ENCODE measurements at regions not wholly inside any gene's neighbourhood (a gene's known extent, or its start where the extent isn't known, plus 50 kb on each side); places are given as distances from the start of the nearest gene placed in this dataset.
"Not testable (repeated sequence)": the region's sequence is repeated elsewhere in the genome, so short reads cannot be mapped to it uniquely, and the experiment has no call there.

DNA sequence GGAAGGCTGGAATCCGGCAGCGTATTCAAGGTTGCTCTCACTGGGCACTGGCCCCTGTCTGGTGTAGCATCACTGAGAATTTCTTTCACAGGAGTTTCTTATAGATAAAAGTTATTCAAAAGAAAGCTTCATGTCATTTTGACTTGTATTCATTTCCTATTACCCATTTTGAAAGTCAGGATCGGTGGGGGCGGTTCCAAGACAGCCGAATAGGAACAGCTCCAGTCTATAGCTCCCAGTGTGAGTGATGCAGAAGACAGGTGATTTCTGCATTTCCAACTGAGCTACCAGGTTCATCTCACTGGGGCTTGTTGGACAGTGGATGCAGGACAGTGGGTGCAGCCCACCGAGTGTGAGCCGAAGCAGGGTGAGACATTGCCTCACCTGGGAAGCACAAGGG is 51.5 kb upstream of the CDC42EP3 start:
- DNase-seq (ENCODE audit: low read depth in 2 of 3, low spot score in 1 of 3) = not testable (repeated sequence)

DNA sequence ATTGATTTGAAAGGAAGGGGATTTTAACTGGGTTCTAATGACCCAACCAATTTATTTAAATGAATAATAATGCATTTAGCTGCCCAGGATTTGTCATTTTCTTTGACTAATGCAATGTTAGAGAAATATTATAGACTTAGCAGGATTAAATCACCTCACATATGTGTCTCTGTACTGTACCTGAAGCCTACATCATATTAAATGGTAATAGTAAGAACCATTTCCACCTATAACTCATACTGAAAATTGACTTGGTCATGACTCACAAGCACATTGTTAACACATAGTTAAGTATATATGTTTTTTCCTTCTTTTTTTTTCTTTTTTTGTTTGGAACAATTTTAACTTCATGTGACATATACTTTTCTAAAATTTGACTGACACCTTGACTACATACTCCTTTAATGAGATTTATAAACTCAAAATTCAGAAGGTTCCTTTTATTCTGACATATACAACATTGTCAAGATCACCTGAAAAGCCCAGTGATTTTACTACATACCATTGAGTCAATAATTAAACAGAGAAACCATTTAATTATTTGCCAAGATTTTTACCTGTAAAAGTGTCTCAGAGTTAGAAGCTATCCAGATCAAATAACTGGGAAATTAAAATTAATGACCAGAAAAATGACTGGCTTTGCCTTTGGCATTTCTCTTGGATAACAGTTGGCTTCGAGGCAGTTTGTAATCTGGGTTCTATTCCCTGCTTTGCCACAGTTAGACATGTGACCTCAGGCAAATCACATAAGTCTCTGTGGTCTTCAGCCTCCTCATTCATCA is 58.8 kb upstream of the CDC42EP3 start:
- no peak for DNase-seq (ENCODE audit: low read depth in 2 of 3, low spot score in 1 of 3)

DNA sequence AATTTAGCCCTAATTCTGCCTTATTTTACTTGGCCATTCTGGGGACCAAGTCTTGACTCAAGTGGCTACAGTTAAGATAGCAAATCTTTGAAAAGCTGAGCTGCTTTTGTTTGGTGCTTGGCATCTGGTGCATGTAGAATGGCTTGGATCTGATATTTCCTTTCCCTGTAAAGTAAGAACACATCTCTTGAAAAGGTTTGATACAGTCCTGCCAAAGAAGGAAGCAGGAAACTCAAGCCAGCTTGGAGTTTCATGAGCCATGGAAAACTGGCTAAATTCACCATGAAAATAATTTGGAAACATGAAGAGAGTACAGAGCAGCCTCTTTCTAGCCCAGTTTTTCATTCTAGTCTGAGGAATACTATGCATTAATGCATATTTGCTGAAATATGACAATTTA is 61.0 kb upstream of the CDC42EP3 start:
- DNase-seq (ENCODE audit: low read depth in 2 of 3, low spot score in 1 of 3) = not testable (repeated sequence)

DNA sequence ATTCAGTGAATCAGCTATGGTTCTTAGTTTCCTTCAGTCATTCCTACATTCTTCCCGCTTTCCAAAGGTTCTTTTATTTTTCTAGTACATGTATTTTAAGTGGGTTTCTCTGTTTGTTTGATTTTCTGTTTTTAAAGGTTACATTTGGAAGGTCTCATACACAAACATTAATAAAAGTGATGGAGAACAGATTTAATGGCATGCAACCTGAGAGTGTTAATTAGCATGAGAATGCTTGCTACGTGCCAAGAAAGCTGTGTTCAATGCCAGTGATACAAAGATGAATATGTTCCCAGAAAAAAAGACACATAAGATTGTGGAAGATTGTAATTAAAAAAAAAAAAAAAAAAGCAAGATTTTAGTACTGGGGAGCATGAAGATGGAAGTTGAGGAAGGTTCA is 61.8 kb upstream of the CDC42EP3 start:
- no peak for DNase-seq (ENCODE audit: low read depth in 2 of 3, low spot score in 1 of 3)

DNA sequence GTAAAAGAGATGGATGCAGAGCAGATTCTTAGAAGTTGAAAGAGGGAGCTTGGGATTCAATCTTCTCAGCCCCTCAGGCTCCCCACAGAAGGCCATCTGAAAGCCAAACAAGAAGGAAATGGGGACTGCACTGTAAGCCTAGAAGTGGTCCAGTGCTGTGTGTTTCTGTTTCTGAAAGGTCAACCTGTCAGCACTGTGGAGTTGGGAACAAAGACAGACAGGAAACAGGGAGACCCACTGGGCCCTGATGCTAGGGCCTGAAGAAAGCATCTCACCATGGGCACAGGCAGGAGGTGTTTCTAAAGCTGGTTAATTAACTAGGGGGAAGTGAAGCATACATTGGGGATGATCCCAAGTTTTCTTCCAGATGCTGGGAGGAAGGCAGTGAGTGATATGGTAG is 62.5 kb upstream of the CDC42EP3 start:
- DNase-seq (ENCODE audit: low read depth in 2 of 3, low spot score in 1 of 3) = not testable (repeated sequence)

DNA sequence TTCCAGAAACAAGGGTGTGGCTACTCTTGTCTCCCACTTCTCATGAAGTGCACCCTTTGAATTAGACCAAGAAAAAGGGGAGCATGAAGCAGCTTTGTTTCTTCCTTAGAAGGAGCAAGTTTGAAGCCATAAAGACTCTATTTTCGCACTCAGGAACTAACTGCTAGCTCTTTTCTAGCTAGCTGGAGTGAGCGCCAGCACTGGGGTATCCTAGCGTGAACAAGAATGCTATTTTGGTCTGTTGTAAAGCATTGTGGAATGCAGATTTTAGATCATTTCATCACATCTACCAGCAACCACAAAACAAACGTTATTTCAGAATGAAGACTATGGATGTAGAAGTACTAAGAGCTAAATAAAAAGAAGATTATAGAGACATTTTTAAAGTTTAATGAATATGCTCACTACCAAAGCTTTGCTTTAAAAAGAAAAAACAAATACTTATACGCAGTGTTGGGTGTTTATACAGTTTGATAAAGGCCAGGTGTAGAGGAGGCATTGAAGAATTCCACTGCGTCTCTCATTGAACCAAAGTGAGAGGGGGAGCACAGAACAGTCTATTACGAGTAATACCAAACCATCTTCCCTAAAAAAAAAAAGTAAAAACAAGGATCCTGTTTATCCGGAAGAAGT is 63.6 kb upstream of the CDC42EP3 start:
- not testable (repeated sequence) for DNase-seq (ENCODE audit: low read depth in 2 of 3, low spot score in 1 of 3)

DNA sequence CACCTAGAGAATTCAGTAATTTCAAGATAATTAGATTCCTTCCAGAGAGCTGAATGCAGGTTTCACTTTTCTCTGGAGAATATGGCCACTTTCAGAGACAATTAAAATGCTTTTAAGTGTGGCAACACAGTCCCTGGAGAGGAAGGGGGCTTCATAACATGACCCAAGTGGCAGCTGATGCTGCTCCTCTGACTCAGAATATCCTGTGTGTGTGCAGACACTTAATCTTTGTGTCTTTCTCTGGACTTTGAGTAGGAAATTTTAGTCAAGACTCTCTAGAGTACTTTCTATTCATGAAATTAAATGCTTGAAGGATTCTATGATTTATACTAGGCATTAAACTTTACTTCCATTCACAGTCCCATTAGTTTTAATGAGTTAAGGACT is 64.1 kb upstream of the CDC42EP3 start:
- not testable (repeated sequence) for DNase-seq (ENCODE audit: low read depth in 2 of 3, low spot score in 1 of 3)

DNA sequence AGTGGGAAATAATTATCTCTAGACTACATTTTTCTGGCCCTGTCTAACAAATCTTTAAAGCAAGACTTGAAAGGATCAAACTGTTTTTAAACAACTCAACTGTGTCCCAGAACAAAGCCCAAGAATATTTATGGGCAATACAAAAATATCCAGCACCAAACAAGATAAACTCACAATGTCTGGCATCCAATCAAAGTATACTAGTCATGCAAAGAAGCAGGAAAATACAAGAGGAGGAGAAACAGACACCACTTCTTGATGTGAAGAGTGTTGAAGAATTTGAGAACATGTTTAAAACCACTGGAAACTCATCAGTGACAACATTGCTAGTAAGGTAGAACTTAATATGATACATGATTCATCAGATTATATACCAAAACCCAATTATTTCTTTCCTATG is 66.1 kb upstream of the CDC42EP3 start:
- no peak for DNase-seq (ENCODE audit: low read depth in 2 of 3, low spot score in 1 of 3)

DNA sequence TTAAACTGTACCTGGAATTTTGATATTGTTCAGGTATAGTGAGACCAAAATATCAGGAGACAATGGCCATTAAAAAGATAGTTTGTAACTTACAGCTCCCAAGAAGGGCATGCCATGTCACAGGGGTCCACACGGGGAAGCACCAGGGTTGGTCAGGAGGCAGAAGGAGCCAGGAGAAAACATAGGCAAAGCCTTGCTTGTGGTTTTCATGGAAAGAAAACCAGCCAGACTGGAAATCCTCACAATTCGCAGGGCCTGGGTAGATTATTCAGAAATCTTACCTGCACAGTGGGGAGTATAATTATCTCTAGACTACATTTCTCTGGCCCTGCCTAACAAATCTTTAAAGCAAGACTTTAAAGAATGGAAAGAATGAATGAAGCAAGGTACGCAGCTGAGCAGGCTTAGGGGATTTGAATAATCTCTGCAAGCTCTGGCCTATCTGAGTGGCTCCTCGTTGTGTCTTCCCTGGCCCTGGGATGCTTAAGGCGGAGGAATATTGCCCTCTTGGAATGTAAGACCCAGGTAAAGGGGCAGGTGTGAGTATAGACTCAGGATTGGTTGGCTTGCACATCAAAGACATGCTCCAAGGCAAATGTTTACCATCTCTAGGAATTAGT is 66.9 kb upstream of the CDC42EP3 start:
- DNase-seq (ENCODE audit: low read depth in 2 of 3, low spot score in 1 of 3) = no peak

DNA sequence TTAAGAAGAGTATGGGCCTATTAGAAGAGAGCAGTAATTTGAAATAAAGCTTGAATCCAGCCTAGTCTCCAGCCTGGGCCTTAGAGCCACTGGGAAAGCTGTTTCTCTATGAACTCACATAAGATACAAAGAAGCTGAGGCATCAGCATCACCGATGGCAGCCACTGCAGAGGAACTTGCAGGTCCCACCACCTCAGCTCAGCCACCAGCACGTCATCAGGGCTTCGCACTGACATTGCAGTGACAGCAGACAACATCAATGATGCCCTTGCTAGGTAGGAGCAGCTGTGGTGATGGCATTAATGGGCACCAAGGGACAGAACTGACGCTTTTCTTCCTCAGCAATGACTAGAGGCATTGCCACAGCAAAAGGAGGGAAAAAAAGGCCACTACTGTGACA is 67.7 kb upstream of the CDC42EP3 start:
- no peak for DNase-seq (ENCODE audit: low read depth in 2 of 3, low spot score in 1 of 3)

DNA sequence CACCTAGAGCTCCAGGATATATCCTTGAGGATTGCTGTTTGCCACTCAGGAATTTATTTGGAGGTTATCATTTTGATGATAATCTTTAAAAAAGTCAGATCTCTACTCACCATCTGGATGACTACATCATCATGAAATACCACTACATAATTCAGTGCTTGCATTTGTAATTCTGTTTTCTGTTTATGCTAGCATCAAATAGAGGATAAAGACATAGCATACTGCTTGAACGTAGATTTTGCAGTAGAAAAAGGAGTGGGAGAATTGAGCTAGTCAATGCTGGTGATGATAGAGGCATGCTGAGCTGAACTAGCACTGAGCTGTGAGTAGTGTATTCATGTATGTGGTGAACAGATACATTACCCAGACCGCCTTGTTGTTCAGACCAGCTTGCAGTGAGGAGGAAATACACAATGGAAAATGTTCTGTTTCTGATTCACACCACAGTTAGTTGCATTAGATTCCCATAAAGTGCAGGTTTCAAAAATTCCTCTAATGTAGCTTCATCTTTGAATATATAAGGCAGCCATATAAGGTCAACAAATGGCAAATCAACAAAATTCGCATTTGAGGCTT is 68.8 kb upstream of the CDC42EP3 start:
- no peak for DNase-seq (ENCODE audit: low read depth in 2 of 3, low spot score in 1 of 3)

DNA sequence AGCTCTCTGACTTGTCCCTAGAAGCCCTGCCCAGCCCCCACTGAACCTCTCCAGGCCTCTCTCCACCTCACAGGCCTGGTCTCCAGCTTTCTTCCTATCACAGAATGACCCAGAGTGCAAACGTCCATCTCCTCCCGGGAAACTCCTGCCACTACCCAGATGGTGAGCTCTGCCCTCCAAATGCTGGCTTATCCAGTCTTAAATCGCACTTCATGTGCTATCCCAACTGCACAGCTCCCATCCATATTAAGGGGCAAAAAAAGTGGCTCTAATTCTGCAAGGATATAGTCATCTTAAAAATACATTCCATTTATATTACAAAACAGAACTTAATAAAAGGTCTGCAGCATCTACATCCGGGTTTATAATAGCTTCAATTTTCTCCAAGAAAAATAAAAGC is 70.8 kb upstream of the CDC42EP3 start:
- no peak for DNase-seq (ENCODE audit: low read depth in 2 of 3, low spot score in 1 of 3)

DNA sequence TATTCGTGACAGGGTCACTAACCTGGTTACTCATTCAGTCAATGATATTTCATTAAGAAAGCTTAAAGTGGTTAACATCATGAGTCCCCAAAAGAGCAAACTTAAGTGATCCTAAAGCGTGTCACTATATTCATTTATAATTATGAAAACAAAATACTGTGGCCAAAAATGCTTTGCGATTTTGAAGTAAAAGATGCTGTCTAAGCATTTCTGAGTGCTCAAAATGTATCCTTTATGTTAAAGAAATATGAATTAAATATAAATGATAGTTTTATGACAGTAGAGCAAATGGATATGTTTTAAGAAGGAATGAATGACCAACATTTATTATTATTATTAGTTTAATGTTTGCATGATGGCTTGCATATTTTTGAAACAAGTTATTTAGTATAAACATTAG is 72.6 kb upstream of the CDC42EP3 start:
- no peak for DNase-seq (ENCODE audit: low read depth in 2 of 3, low spot score in 1 of 3)

DNA sequence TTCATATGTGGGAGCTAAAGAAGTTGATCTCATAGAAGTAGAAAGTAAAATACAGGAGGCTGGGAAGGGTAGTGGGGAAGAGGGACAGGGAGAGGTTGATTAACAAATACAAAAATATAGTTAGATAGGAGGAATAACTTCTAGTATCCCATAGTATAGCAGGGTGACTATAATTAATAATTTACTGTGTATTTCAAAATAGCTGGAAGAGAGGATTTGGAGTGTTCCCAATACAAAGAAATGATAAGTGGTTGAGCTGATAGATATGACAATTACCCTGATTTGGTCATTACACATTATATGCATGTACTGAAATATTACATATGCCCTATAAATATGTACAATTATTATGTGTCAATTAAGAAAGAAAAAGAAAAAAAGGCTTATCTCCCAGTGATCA is 73.5 kb upstream of the CDC42EP3 start:
- not testable (repeated sequence) for DNase-seq (ENCODE audit: low read depth in 2 of 3, low spot score in 1 of 3)

DNA sequence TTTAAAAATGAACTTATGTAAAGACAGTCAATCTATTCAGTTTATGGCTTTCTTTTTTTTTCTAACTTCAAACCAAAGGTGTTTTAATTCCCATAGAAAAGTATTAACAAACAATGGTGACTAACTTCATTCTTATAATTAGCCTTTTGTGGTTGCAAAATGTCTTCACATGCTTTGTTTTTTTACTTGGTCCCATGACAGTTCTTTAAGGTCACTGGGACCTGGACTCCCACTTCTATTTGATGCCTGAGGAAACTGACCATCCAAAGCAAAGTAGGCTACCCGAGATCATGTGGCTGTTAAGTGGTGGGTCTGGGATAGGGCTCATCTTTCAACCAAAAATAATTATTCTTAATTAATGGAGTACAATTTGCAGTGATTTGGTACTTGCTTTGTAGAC is 74.6 kb upstream of the CDC42EP3 start:
- not testable (repeated sequence) for DNase-seq (ENCODE audit: low read depth in 2 of 3, low spot score in 1 of 3)

DNA sequence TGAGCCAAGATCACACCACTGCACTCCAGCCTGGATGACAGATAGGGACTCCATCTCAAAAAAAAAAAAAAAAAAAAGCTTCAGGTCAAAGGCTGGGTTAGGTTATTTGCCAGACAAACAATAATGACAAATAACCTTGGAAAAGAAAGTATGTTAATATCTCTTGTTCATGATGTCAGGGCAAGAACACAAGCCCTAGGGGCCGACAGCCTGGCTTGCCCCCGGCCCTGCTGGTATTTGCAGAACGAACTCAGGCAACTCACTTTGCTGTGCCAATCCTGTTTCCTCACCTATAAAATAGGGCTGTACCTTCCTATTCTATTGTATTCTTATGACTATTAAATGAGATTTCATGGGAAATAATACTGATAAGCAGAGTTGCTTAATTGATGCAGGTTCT is 75.4 kb upstream of the CDC42EP3 start:
- DNase-seq (ENCODE audit: low read depth in 2 of 3, low spot score in 1 of 3) = no peak

DNA sequence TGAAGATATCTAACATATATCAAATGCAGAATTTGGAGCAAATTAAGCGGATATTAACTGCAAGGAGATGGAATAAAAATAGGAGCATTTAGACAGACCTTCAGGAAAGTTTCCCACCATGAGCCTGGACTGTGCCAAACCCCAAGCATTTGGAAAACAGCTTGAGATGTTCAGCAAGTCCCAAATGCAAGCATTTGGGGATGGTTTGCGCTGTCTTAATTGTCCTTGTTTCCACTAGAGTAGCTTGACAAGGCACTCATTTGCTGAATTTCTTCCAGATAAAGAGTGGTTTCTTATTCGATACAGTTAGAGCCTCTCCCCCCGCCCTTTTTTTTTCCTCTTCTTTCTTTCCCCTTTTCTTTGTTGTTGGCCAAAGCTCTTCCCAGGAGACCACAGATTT is 77.1 kb upstream of the CDC42EP3 start:
- DNase-seq (ENCODE audit: low read depth in 2 of 3, low spot score in 1 of 3) = no peak

DNA sequence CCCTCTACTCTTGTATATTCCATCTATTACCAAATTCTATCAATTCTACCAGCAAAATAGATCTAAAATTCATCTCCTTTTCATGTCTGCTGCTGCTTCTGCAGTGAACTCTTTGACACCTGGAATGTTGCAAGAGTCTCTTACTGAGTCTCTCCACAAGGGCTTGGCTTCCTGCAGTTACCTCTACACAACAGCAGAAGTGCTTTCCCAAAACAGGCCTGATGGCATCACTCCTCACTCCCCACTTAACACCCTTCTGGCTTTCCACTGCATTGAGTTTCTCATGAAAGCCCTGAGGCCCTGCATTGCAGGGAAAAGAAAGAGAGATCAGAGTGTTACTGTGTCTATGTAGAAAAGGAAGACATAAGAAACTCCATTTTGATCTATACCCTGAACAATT is 78.8 kb upstream of the CDC42EP3 start:
- not testable (repeated sequence) for DNase-seq (ENCODE audit: low read depth in 2 of 3, low spot score in 1 of 3)

DNA sequence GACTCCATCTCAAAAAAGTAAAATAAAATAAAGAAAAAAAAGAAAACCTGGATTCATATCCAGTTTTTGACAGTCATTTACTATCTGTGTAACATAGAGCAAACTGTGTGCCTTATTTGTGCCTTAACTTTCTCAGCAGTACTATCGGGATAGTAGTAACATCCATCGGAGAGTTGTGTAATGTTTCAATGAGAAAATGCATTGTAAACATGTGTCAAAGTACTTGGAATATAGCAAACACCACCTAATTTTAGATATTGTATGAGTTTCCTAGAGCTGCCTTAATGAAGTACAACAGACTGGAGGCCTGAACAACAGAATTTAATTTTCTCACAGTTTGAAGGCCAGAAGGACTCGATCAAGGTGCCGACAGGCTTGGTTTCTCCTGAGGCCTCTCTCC is 81.3 kb upstream of the CDC42EP3 start:
- no peak for DNase-seq (ENCODE audit: low read depth in 2 of 3, low spot score in 1 of 3)

DNA sequence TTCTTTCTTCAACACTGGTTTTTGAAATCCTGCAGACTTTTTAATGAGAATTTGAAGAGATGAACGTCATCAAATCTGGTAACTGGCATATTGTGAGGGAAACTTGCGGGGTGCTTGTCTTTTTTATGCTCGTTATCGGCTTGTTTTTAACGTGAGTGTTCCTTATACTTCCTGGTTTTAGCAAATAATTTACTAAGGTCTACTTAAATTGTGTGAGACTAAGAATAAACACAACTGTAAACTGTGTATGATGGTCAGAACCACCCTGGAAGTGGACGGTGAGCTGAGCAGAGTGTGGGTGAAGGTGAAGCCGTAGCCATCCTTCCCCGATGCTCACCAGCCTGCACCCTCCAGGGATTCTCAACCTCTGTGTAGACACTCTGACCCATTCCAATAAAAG is 82.3 kb upstream of the CDC42EP3 start:
- DNase-seq (ENCODE audit: low read depth in 2 of 3, low spot score in 1 of 3) = no peak

DNA sequence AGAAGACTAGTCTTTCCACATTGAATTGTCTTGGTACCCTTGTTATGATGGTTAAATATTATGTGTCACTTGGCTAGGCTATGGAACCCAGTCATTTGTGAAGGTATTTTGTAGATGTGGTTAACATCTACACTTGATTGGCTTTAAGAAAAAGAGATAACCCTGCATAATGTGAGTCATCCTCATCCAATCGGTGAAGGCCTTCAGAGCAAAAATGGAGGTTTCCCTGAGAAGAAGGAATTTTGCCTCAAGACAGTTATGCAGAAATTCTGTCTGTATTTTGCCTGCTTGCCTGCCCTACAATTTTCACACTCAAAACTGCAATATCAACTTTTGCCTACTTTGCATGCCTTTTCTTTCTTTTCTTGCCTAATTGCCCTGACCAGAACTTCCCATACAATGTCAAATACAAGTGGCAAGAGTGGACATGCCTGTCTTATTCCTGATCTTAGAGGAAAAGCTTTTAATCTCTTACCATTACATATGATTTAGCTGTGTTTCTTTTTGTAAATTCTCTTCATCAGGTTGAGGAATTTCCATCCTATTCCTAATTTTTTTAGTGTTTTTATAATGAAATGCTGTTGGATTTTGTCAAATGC is 84.6 kb upstream of the CDC42EP3 start:
- DNase-seq (ENCODE audit: low read depth in 2 of 3, low spot score in 1 of 3) = not testable (repeated sequence)

DNA sequence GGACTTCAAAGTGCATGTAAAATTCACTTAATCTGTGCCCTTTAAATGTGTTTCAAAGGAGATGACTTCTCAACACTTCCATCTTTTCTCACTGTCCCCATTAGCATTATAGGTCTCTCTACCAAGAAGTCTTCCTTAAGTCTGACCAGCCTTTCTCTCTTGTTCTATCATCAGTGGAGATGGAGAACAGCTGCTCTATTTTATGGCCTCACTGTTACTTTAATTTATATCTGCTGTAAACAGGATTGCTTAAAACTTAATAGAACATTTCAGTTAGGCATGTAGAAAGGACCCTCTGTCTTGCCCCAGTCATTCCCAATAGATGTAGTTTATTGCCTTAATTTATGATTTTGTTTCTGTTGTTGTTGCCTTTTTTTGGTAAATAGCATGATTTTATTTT is 86.0 kb upstream of the CDC42EP3 start:
- not testable (repeated sequence) for DNase-seq (ENCODE audit: low read depth in 2 of 3, low spot score in 1 of 3)

Measured in stimulated activated CD4-positive, alpha-beta T cell treated with anti-CD3 and anti-CD28 coated beads, Interleukin-12 subunit alpha, Interleukin-12 subunit beta, amount 100 ng/mL, for 48 hours (primary cell).